Colon (tissue), 2 donors: ENCODE measurements at regions not wholly inside any gene's neighbourhood (a gene's known extent, or its start where the extent isn't known, plus 50 kb on each side); places are given as distances from the start of the nearest gene placed in this dataset.

Experiments
- FAIRE-seq: peaks from 2 replicates; lab custom pipeline; 2012; peaks lifted over from hg19 to GRCh38; lab: Jason Lieb, UNC
- donor health status: control.
- donor health status: control.

DNA sequence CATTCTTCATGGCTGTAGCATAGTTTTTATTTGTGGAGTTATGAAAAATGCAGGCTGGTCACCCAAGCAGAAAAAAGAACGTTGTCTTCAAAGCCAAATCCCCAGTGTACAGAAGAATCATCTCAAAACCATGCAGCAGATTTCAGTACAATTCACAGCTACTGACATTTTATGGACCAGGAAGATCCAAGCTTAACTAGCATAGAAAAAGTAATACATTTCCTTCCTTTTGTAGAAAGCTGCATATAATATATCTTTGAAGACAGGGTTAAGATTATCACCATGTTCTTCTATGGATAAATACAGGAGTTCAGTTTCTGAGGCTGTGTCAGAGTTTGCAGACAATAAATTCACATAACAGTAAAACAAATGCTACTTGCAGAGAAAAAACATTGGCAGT is 1054.8 kb upstream of the C9orf72 start:
- no peak for FAIRE-seq

- FAIRE-seq = no peak
Measured at GRCh38 chr9:28648723-28649122, 1075.4 kb upstream of the C9orf72 start.

GRCh38 chr9:28650327-28650726 is 1077.0 kb upstream of the C9orf72 start:
- no peak for FAIRE-seq

DNA sequence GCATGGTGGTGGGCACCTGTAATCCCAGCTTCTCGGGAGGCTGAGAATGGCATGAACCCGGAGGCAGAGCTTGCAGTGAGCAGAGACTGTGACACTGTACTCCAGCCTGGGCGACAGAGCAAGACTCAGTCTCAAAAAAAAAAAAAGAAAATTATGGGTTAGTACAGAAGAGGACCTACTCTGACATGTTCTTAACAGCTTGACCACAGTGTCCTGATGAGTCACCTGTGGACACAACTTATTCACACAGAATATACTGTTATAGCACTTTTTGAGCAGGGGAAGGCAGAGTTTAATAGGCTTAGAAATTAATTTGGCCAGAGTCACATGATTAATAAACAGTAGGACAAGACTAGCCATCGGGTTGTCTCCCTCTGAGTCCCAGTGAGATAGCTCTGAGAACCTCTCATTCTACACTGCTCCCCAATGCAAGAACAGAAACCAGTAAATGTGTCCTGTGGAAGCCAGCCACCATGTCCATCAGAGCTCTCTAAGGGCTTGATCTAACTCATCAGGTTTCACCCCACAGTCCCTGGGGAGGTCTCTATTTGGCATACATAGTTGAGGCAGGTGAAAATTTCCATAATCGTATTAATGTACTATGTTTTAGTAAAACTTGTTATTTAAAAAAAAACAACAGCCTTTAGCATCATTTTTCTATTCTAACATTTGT is 1077.9 kb upstream of the C9orf72 start:
- FAIRE-seq = no peak

DNA sequence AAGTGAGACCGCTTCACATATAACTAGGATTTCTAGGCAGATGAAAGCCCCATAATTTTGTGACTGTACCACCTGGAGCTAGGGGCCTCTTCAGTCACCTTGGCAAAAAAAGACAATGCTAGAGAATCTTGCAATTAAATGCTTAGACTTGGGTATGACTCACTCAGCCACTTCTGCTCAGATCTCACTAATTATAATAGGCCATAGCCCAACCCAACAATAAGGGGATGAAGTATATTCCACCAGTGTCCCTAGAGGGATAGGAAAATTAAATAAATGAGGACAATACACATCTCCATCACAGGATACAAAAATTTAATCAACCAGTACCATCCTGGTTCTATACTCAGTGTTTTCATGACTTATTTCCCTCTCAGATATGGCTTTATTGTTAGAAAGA is 1079.9 kb upstream of the C9orf72 start:
- no peak for FAIRE-seq

GRCh38 chr9:28656727-28657126 is 1083.4 kb upstream of the C9orf72 start:
- no peak for FAIRE-seq

GRCh38 chr9:28661853-28662252 is 1088.6 kb upstream of the C9orf72 start:
- FAIRE-seq = no peak

DNA sequence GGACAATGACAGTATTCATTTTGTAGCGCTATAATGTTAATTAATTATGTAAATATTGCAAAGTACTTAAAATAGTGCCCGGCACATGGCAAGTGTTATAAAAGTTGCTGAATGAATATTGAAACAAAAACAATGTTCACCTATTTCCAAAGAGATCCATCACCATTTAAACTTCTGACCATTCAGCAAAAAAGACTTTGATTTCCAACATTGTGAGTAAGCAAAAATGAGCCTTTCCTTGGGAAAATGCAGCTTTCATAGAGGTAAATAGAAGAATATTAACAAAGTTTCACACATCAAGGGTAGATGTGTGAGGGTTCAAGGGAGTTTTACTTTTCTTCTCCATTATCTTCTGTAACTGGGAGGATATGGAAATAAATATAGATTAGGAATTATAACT is 1089.4 kb upstream of the C9orf72 start:
- FAIRE-seq = no peak

DNA sequence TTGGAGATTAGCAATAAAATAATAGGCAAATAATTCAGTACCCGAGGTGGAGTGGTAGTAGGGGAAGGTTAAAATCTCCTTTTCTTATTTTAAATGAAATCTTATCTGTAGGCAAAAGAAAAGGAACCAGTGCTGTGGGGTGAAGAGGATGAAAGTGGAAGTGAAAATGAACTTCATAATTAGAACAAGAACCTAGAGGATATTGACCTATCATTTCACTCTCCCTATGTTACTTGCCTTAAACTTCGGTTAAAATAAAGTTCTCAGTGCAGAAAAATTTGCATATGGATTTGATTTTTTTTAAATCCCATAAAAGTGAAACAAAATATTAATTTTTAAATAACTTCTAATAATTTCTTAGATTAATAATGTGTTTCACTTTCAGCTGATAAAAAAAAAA is 1094.9 kb upstream of the C9orf72 start:
- FAIRE-seq = no peak

GRCh38 chr9:28671000-28671399 is 1097.7 kb upstream of the C9orf72 start:
- FAIRE-seq = no peak

DNA sequence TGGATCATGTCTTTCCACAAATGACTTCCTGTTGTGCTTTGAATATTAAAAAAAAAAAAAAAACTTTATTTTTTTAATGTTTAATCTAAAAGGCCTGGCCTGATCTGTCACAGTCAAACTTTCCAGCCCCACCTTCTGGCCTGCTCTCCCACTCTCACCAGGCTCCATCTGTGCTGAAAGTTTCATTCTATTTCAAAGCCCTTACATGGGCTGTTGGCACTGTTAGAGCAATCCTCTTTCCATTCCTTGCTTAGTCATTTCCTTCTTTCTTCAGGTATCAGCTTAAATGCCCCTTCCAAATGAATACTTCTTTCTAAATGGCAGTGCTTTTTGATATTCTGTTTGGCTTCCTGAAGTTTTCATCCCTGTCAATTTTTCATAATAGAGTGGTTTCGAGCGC is 1104.8 kb upstream of the C9orf72 start:
- FAIRE-seq = no peak

- FAIRE-seq = no peak
Measured at GRCh38 chr9:28688172-28688571, 1114.9 kb upstream of the C9orf72 start.

DNA sequence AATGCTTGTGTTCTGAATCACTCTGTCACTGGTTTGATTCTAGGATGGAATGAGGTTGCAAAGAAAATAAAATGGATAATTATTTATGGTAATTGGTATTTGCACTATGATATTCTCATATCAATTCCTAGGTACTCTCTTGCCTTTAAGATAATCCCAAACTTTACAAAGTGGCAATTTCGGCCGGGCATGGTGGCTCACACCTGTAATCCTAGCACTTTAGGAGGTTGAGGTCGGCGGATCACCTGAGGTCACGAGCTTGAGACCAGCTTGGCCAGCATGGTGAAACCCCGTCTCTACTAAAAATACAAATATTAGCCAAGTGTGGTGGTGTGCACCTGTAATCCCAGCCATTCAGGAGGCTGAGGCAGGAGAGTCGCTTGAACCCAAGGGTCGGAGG is 1118.7 kb upstream of the C9orf72 start:
- FAIRE-seq = no peak

DNA sequence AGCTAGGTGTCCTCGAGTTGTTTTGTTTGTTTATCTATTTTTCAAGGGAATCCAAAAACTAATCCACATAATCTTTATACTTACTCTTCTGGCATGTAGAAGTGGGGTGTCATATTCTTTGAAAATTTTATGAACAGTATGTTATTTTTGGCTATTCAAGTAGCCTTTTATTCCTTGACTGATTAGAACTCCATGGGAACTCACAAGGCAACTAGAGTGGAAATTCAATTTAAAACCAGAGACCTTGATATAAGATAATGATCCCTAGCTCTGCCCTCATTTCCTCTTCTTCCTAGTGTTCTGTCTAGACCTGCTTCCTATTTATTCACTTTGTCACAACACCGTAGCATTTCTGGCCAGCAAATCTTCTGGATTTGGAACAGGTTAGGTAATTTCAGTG is 1123.7 kb upstream of the C9orf72 start:
- no peak for FAIRE-seq

- FAIRE-seq = no peak
Measured at GRCh38 chr9:28699632-28700031, 1126.4 kb upstream of the C9orf72 start.

GRCh38 chr9:28707616-28708015 is 1134.3 kb upstream of the C9orf72 start:
- FAIRE-seq = no peak

- no peak for FAIRE-seq
Measured at GRCh38 chr9:28714188-28714587, 1140.9 kb upstream of the C9orf72 start.

- no peak for FAIRE-seq
Measured at GRCh38 chr9:28718226-28718625, 1144.9 kb upstream of the C9orf72 start.

GRCh38 chr9:28720746-28721145 is 1147.5 kb upstream of the C9orf72 start:
- no peak for FAIRE-seq

DNA sequence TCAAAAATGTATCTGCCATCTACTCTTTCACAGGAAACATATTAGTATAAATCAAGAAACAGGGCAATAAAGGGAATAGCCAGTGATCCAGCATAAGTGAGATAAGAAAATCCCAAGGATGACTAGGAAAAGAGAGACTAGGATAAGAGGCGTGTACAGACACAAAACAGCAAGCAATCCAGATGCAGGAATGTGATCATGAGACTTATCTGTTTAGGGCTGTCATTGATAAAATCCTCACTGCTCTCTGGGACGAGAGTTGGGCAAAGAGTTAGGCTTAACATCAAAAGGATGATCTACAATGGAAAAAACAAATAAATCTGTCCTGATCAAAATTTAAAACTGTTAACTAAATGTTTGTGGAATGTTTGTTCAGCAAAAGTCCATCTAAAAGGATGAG is 1156.8 kb upstream of the C9orf72 start:
- no peak for FAIRE-seq

DNA sequence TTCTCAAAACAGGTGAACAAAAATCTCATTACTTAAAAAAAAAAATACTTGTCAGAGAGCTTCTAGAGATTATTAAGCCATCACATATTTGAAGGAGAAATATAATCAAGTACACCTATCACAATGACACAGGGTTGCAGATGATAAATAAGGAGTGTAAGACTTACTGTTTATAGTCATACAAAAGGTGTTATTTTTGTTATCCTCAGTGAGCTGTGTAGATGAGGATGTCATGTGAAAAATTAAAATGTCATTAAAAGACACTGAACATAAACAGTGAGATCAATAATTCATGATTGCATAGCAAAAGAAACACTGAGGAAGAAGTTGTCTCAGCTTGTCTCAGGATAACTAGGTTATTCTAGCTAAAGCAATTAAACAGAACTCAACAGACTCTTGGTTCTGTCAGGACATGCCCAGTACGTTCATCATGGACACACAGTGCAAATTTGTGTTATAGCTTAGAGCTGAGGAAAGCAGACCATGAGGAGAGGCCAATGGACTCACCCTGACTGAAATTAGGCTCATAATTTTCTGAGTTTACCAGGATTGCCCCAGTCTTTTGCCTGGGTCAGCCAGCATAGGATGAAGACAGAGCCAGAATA is 1162.6 kb upstream of the C9orf72 start:
- FAIRE-seq = no peak

DNA sequence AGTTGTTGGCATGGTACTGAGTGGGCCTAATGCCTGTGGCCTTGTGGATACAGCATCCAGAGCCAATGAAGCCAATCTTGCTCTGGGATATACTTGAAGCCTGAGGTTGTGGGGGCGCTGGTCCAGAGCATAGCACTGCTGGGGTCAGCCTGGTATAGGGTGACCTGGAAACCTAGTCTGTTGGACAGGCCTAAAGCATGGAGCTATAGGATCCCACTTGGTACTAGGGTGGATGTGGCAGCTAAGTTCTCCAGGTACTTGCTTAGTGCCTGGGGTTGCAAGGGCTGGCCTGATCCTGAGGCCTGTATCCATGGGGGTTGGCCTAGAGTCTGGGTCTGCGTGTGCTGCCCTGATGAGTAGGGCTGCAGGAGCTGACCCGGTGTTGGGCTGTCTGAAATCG is 1168.2 kb upstream of the C9orf72 start:
- FAIRE-seq = no peak

DNA sequence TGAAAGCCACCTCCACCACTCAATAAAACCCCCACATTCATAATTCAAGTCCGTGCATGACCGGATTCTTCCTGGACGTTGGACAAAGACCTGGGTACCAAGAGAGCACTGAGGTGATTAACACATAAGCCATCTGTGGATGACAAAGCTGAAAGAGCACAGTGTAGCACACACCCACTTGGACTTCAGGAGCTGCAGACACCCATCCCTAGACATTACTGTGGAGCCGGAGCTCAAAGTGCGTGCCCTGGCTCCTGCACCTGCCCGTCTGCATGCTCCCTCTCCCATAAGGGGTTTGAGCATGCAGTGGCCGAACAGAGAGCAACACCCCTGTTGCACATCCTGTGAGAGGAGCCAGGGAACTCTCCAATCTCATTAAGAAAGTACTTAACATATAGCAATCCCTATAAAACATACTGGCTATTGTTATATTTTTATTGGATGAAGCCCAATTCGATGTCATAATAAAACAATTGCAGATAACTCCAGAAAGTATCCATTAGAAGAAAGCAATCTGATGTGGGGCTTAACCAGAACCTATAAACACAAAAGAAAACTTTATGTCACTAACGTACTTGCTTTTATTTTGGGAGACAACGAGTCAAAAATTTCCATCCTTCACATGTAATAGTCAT is 1174.2 kb upstream of the C9orf72 start:
- FAIRE-seq = no peak

DNA sequence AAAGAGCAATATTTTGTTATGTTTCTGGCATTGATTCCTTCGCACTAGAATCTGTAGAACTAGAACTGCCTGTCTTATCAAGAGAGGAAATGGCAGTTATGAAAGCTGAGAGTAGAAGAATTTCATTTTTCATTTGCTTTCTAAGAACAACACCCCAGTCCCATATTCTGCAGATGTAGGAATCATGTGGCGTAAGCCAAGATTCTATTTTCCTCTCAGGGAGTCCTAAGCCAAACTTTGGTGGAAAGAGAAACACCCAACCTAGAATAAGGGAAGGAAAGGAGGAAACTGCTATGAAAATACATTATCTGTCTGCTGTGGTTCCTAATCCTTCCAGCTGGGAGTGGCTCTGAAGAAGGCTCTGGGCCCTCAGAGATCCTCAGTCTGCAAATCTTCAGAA is 1176.9 kb upstream of the C9orf72 start:
- FAIRE-seq = no peak
